NCI-H524 treated with DMSO at 0.1 percent for 48 hours (cell line): ENCODE measurements at regions not wholly inside any gene's neighbourhood (a gene's known extent, or its start where the extent isn't known, plus 50 kb on each side); places are given as distances from the start of the nearest gene placed in this dataset.

Experiments
- DNase-seq: peaks from one replicate; lab custom pipeline; 2025; lab: John Stamatoyannopoulos, UW

GRCh38 chr20:57804470-57805250 lies 94.8 kb upstream of the PMEPA1 start:
- DNase-seq: no peak

DNA sequence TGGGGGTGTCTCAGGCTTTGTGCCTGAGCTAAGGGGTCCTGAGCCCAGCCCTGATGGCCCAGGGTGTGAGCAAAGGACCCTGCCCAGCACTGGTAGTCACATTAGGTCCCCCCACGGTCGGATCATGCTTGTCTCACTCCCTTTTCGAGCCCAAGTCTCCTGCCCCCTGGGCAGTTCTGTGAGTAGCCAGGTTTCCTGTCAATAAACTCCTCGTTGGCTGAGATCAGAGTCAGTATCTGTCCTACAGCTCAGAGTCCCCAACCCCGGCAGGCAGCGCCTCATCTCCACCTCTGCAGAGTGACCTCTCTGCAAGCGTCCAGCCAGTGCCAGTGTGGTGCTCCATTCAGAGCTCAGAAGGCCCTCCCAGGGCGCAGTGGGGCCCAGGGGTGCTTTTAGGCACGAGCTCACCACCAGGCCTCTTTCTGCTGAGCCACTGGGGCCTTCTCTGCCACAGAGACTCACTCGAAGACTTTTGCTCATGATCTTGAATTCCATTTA lies 93.7 kb upstream of the PMEPA1 start:
- DNase-seq: no peak

GRCh38 chr20:57802765-57803507 lies 93.1 kb upstream of the PMEPA1 start:
- DNase-seq: no peak

GRCh38 chr20:57801581-57801980 lies 91.8 kb upstream of the PMEPA1 start:
- DNase-seq: no peak

DNA sequence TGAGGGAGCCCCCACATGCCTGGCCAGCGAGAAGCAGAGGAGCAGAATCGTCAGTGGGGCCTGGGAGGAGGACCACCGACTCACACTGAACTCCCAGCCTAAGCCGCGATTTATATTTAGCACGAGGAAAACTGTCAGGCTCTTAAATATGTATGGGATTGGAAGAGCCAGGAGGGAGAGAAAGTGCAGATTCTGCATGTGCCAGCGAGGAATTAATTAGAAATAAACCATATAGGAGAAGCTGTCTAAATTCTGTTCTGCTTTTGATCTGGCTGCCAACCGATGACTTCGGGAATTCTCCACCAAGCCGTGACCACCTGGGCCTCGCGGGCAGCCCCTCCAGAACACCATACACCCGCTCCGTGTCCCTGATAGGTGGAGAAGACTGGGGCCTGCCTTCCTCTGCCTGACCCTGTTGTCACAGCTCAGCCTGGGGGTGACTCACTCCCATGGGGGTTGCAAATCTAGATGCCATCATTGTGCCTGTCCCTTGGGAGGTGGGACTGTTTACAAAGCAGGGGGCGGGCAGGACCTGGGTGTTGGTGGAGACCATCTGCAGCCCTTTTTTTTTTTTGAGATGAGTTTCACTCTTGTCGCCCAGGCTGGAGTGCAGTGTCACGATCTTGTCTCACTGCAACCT lies 91.1 kb upstream of the PMEPA1 start:
- no peak for DNase-seq

- no peak for DNase-seq
Measured at GRCh38 chr20:57797401-57797800, 87.6 kb upstream of the PMEPA1 start.

DNA sequence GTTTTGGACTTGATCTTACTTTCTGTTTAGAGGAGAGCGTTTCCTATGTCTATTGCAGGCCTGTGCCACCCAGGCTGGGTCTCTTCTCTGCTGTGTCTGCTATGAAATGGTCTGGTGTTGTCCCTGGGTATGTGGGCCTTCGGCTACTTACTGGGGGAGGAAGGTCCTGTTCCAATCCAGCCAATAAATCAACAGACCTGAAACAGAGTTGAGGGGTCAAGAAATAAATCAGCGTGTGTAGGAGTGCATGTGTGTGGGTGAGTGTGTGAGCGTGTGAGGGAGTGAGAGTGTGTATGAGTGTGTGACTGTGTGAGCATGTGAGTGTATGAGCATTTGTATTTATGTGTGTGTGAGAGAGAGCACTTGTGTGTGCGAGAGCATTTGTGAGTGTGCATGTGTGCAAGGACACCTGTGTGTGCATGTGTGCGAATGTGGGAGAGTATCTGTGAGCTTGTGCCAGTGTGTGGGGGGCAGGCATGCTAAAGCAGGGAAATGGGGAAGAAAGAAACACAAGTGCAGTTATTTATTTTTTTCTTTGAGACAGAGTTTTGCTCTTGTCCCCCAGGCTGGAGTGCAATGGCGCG lies 86.3 kb upstream of the PMEPA1 start:
- no peak for DNase-seq

- no peak for DNase-seq
Measured at GRCh38 chr20:57795342-57795697, 85.5 kb upstream of the PMEPA1 start.

- no peak for DNase-seq
Measured at GRCh38 chr20:57794600-57795341, 85.0 kb upstream of the PMEPA1 start.

- DNase-seq: no peak
Measured at GRCh38 chr20:57794036-57794435, 84.2 kb upstream of the PMEPA1 start.

GRCh38 chr20:57793421-57793820 lies 83.6 kb upstream of the PMEPA1 start:
- DNase-seq: no peak

DNA sequence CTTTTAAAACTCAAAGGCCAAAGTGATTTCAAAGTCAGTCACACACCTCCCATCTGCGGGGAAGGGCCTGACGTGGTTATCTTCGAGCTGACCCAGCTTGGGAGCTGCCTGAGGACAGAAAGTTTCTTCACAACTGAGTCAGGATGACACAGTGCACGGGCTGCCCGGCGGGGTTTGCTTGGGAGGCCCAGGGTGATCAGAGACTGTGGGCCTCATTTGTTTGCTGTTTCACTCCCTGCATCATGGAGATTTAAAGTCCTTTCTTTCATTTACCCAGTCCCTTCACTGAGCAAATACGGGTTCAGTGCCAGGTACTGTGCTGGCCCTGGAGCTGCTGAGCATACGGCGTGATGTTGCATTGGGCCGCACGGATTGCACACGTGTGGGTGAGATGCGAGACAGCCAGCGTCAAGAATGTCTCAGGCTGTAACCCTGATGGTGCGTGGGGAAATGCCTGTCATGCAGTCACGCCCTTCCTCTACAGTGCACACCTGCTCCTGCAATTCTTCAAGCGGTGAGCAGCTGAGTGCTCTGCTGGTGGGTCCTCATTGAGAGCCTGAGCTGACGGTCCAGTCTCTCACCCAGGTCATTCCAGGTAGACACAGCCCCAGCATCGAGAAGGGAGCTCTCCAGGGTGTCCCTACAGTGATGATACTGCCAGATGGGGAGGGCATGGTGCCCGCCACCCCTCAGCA lies 82.7 kb upstream of the PMEPA1 start:
- DNase-seq: no peak

DNA sequence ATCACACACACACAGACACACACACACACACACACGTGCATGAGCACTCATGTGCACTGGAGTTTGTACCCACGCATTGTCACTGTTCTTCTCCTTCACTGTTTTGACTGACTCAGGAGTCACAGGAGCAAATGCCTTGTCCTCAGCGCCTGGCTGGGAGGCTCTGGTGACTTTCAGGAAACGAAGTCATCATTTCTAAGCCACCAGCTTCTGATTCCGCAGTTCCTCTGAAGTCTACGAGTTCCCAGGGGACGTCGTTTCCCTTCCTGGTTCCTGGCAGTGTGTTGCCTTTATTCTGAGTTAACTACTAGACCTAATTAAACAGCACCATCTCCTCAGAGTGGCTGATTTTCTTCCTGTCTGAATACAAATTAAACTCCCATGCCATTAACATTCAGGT lies 82.2 kb upstream of the PMEPA1 start:
- DNase-seq: no peak

DNA sequence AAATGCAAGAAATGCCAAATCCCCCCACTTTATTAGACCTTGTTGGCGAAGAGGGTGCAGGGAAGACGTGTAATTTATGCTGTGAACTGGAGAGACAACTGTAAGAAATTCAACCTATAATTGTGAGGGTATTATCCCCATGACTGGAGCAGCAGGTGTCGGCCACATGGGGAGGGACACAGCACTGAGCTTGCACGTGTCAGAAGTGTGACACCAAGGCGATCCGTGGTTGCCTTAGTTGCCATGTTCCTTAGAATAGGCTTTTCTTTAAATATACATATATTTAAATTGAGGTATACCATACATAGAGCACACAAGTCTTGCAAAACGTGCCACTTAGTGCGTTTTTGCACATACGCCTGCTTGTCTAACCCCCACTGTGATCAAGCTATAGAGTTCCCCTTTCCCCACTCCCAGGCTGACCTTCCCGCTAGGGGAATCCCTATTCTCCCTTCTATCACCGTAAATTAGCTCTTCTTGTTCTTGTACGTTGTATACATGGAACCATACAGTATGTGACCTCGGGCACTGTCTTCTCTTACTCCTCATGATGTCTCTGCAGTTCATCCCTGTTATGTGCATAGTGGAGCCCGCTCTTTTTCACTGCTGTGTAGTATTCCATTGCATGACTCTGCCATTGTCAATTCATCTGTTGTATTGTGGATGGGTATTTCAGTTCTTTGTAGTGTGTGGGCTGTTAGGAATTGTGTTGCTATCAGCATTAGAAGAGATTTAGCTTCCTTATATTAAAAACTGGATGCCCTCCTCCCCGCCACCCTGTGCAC lies 81.6 kb upstream of the PMEPA1 start:
- DNase-seq: no peak

- no peak for DNase-seq
Measured at GRCh38 chr20:57790176-57790575, 80.4 kb upstream of the PMEPA1 start.

DNA sequence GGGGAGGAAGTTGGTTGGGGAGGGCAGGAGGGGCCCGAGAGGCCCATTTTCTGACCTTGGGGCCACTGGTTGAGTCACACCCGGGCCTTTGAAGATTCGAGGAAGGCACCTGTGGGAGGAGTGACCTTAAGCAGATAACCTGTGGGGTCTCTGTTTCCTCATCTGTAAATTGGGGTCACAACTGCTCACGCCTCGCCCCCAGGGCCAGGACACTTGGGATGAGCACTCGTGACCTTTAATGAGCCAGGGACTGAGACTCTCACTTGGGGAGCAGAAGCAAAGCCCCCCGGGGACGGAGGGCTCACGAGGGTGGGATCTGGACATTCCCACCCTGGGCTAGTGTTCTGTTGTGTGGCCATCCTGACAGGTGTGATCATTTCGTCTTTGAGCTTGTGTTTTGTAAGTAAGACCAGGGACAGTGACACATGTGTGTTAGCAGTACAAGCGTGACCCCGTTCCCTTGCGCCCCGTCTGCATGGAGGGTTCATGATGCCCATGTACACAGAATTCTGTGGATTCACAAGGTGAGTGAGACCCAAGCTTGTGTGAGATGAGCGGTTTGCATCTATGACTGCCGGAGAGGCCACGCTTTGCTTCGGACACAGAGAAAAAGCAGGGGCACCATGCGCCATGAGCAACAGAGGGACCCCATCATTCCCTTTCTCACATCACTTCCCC lies 79.3 kb upstream of the PMEPA1 start:
- no peak for DNase-seq

DNA sequence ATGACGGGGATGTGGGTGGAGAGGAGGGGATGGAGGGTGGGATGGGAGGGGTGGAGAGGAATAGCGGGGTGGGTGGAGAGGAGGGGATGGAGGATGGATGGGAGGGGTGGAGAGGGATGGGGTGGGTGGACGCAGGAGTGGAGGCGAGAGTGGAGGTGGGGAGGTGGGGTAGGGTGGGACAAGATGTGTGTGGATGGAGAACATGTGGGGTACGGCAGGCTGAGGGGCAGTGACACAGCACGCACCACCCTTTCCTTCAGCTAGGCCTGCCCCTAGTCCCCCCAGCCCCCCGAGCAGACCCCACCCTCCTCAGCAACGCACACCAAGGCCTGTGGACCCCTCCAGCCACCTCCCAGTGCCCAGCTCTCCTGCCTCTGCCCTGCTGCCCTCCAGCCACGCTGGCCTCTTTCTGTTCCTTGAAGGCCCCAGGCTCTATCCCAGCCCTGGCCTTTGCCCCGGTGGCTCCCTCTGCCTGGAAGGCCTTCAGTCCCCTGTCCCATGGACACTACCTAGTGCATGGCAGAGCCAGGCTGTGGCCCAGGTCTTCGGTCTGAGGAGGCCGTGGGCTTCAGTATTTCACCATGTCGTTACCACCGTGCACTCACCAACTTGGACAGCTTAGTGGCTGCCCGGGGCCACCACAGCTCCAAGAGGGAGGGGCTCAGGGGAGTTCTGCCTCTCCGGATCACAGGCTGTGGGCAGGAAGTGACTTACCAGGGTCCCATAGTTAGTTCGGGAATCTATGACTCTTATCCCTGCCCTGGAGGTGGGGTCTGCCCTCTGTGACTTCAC lies 78.4 kb upstream of the PMEPA1 start:
- no peak for DNase-seq

- no peak for DNase-seq
Measured at GRCh38 chr20:57787151-57787989, 77.6 kb upstream of the PMEPA1 start.
